Activated CD8-positive, alpha-beta memory T cell treated with anti-CD3 and anti-CD28 coated beads, Interleukin-2, amount 10 ng/mL, durations not matched to agents 7 days and 5 days (primary cell): ENCODE measurements at regions not wholly inside any gene's neighbourhood (a gene's known extent, or its start where the extent isn't known, plus 50 kb on each side); places are given as distances from the start of the nearest gene placed in this dataset.

ENCODE experiments used
- ATAC-seq: fragments of 150-1000 bp; cut with Tn5 transposase; one replicate; pipeline ENCODE4 v1.10.0; 2021; ENCODE audit warnings: moderate library complexity
- CTCF ChIA-PET: fragments of 350-600 bp; sonication (Branson Sonifier 250); formaldehyde crosslinking; loops from one replicate; lab custom pipeline; 2021; ENCODE audit warnings: antibody characterized with exemption; lab: Charles Lee
- DNase-seq: peaks from one replicate; pipeline ENCODE4 v3.0.0-alpha.2; 2020
- H3K27ac Mint-ChIP-seq: one replicate; pipeline ENCODE4 v1.8.0; 2021; ENCODE audit warnings: mild to moderate bottlenecking, mixed read lengths
- H3K27me3 Mint-ChIP-seq: one replicate; pipeline ENCODE4 v1.8.0; 2021; ENCODE audit warnings: mixed read lengths
- H3K36me3 Mint-ChIP-seq: one replicate; pipeline ENCODE4 v1.8.0; 2021; ENCODE audit warnings: mild to moderate bottlenecking, mixed read lengths
- H3K4me1 Mint-ChIP-seq: one replicate; pipeline ENCODE4 v1.8.0; 2021; ENCODE audit warnings: mixed read lengths
- H3K4me3 Mint-ChIP-seq: one replicate; pipeline ENCODE4 v1.8.0; 2021; ENCODE audit warnings: mild to moderate bottlenecking, moderate library complexity, mixed read lengths
- H3K9me3 Mint-ChIP-seq: one replicate; pipeline ENCODE4 v1.8.0; 2022; ENCODE audit warnings: low read depth, mixed read lengths

- ATAC-seq: no peak
- CTCF ChIA-PET: interaction anchor here (1.2 to 3.1 kb wide), 12 partner anchors 9 to 493 kb away, joined by 3 to 21 read pairs (median 4); no protein-coding TSS in a partner anchor
- no peaks in the 10 kb centered on the region for H3K36me3 Mint-ChIP-seq
- no peaks in the 10 kb centered on the region for H3K4me1 Mint-ChIP-seq
- H3K4me3 Mint-ChIP-seq: no peak overlapping the region
- no peak overlapping the region for H3K27ac Mint-ChIP-seq
- H3K27me3 Mint-ChIP-seq: no peaks in the 10 kb centered on the region
- H3K9me3 Mint-ChIP-seq: no peaks in the 10 kb centered on the region
- no peak for DNase-seq
These were observed 140.9 kb downstream of the ANKRD60 start for GRCh38 chr20:58087562-58087858.

- CTCF ChIA-PET: interaction anchor here (1.2 to 3.1 kb wide), 13 partner anchors 10 to 493 kb away, joined by 3 to 21 read pairs (median 4); no protein-coding TSS in a partner anchor
- Mint-ChIP-seq H3K4me1 (no peaks in the 10 kb centered on the region), H3K9me3 (no peaks in the 10 kb centered on the region), H3K4me3 (no peak overlapping the region), H3K27ac (no peak overlapping the region), H3K36me3 (no peaks in the 10 kb centered on the region), H3K27me3 (peaks cover 3% of the 10 kb centered on the region)
- no peak for ATAC-seq
- no peak for DNase-seq
These were observed 141.5 kb downstream of the ANKRD60 start for GRCh38 chr20:58086763-58087561.

GRCh38 chr20:58084966-58085365 is 143.5 kb downstream of the ANKRD60 start:
- ATAC-seq: no peak
- no peak overlapping the region for H3K27ac Mint-ChIP-seq
- H3K36me3 Mint-ChIP-seq: no peaks in the 10 kb centered on the region

GRCh38 chr20:58084566-58084965 is 143.9 kb downstream of the ANKRD60 start:
- Mint-ChIP-seq H3K4me3 (no peak overlapping the region), H3K27ac (no peak overlapping the region), H3K36me3 (no peaks in the 10 kb centered on the region), H3K27me3 (peaks cover 11% of the 10 kb centered on the region), H3K9me3 (no peaks in the 10 kb centered on the region), H3K4me1 (no peaks in the 10 kb centered on the region)
- DNase-seq: peak; percentile 23
- no peak for ATAC-seq
- CTCF ChIA-PET: no interaction called here

More at GRCh38 chr20:58084966-58085365, 143.5 kb downstream of the ANKRD60 start:
- Mint-ChIP-seq H3K9me3 (no peaks in the 10 kb centered on the region), H3K4me1 (no peaks in the 10 kb centered on the region), H3K27me3 (peaks cover 9% of the 10 kb centered on the region), H3K4me3 (no peak overlapping the region)
- no peak for DNase-seq
- CTCF ChIA-PET: no interaction called here

- DNase-seq: no peak
- Mint-ChIP-seq H3K36me3 (no peaks in the 10 kb centered on the region), H3K9me3 (no peaks in the 10 kb centered on the region), H3K4me1 (no peaks in the 10 kb centered on the region), H3K27ac (no peak overlapping the region), H3K4me3 (no peak overlapping the region), H3K27me3 (peaks cover 13% of the 10 kb centered on the region)
- ATAC-seq: no peak
- CTCF ChIA-PET: no interaction called here
These were observed 146.6 kb downstream of the ANKRD60 start for GRCh38 chr20:58081846-58082245.

- DNase-seq: peak; percentile 15
- Mint-ChIP-seq H3K36me3 (no peaks in the 10 kb centered on the region), H3K27ac (no peak overlapping the region), H3K4me1 (peaks cover 4% of the 10 kb centered on the region), H3K4me3 (no peak overlapping the region), H3K27me3 (peaks cover 13% of the 10 kb centered on the region), H3K9me3 (no peaks in the 10 kb centered on the region)
- no peak for ATAC-seq
- CTCF ChIA-PET: no interaction called here
These were observed 149.5 kb downstream of the ANKRD60 start for GRCh38 chr20:58078741-58079522.

- DNase-seq: peak; percentile 5
- Mint-ChIP-seq H3K4me3 (no peak overlapping the region), H3K27me3 (peaks cover 13% of the 10 kb centered on the region), H3K9me3 (no peaks in the 10 kb centered on the region), H3K4me1 (peaks cover 4% of the 10 kb centered on the region), H3K27ac (no peak overlapping the region), H3K36me3 (no peaks in the 10 kb centered on the region)
- CTCF ChIA-PET: no interaction called here
- no peak for ATAC-seq
These were observed 151.2 kb downstream of the ANKRD60 start for GRCh38 chr20:58077282-58077681.

- Mint-ChIP-seq H3K36me3 (no peaks in the 10 kb centered on the region), H3K27me3 (peaks cover 6% of the 10 kb centered on the region), H3K27ac (no peak overlapping the region), H3K4me1 (peaks cover 4% of the 10 kb centered on the region), H3K9me3 (no peaks in the 10 kb centered on the region), H3K4me3 (no peak overlapping the region)
- CTCF ChIA-PET: interaction anchor here (1.2 kb wide), 1 partner anchor 10 kb away, joined by 4 read pairs; no protein-coding TSS in a partner anchor
- ATAC-seq: no peak
- DNase-seq: peak; percentile 8
These were observed 152.0 kb downstream of the ANKRD60 start for GRCh38 chr20:58076405-58076804.

GRCh38 chr20:58075586-58076345 is 152.7 kb downstream of the ANKRD60 start:
- CTCF ChIA-PET: interaction anchor here (1.2 kb wide), 1 partner anchor 11 kb away, joined by 4 read pairs; no protein-coding TSS in a partner anchor
- H3K36me3 Mint-ChIP-seq: no peaks in the 10 kb centered on the region
- peaks cover 6% of the 10 kb centered on the region for H3K27me3 Mint-ChIP-seq
- no peak overlapping the region for H3K27ac Mint-ChIP-seq
- no peaks in the 10 kb centered on the region for H3K9me3 Mint-ChIP-seq
- ATAC-seq (no peak), DNase-seq (peak; percentile 29)
- peaks cover 4% of the 10 kb centered on the region for H3K4me1 Mint-ChIP-seq
- H3K4me3 Mint-ChIP-seq: no peak overlapping the region

- DNase-seq (peak; percentile 33), ATAC-seq (no peak)
- H3K27ac Mint-ChIP-seq: no peak overlapping the region
- H3K9me3 Mint-ChIP-seq: no peaks in the 10 kb centered on the region
- CTCF ChIA-PET: no interaction called here
- H3K27me3 Mint-ChIP-seq: peaks cover 2% of the 10 kb centered on the region
- no peak overlapping the region for H3K4me3 Mint-ChIP-seq
- peaks cover 4% of the 10 kb centered on the region for H3K4me1 Mint-ChIP-seq
- no peaks in the 10 kb centered on the region for H3K36me3 Mint-ChIP-seq
These were observed 154.3 kb downstream of the ANKRD60 start for GRCh38 chr20:58073945-58074856.

- CTCF ChIA-PET: no interaction called here
- Mint-ChIP-seq H3K27me3 (peaks cover 2% of the 10 kb centered on the region), H3K36me3 (no peaks in the 10 kb centered on the region), H3K4me1 (peaks cover 4% of the 10 kb centered on the region), H3K9me3 (no peaks in the 10 kb centered on the region), H3K27ac (no peak overlapping the region), H3K4me3 (no peak overlapping the region)
- peak; percentile 18 for DNase-seq
- no peak for ATAC-seq
These were observed 155.5 kb downstream of the ANKRD60 start for GRCh38 chr20:58072695-58073671.

GRCh38 chr20:58071991-58072390 is 156.5 kb downstream of the ANKRD60 start:
- H3K4me1 Mint-ChIP-seq: peaks cover 4% of the 10 kb centered on the region
- no peaks in the 10 kb centered on the region for H3K9me3 Mint-ChIP-seq
- ATAC-seq: no peak
- H3K27ac Mint-ChIP-seq: no peak overlapping the region
- H3K4me3 Mint-ChIP-seq: no peak overlapping the region
- no peaks in the 10 kb centered on the region for H3K36me3 Mint-ChIP-seq
- CTCF ChIA-PET: no interaction called here
- H3K27me3 Mint-ChIP-seq: peaks cover under 1% of the 10 kb centered on the region
- DNase-seq: no peak
